ENCODE measurements at regions not wholly inside any gene's neighbourhood (a gene's known extent, or its start where the extent isn't known, plus 50 kb on each side); places are given as distances from the start of the nearest gene placed in this dataset.

GRCh38 chr10:60518745-60519144 lies 129.1 kb upstream of the ANK3 start:
- no peak for DNase-seq (ENCODE audit: low spot score)
- H3K79me2 ChIP-seq (replicated peaks; ENCODE audit: insufficient read depth): no peaks in the 10 kb centered on the region
- H3K36me3 ChIP-seq (ENCODE audit: insufficient read depth): 0 out of 2 replicates have a peak, but pooled peaks cover 3% of the 10 kb centered on the region
- no peaks in the 10 kb centered on the region for H3K9me2 ChIP-seq (ENCODE audit: insufficient read depth)
- H4K20me1 ChIP-seq (replicated peaks; ENCODE audit: insufficient read depth): no peaks in the 10 kb centered on the region
- Mint-ChIP-seq H3K27me3 (ENCODE audit: insufficient read depth, low read depth, poor library complexity) (no peaks in the 10 kb centered on the region), H3K36me3 (ENCODE audit: low read depth) (peaks cover 8% of the 10 kb centered on the region), H3K27ac (no peak overlapping the region), H3K9me3 (peaks cover 3% of the 10 kb centered on the region), H3K4me3 (no peak overlapping the region), H3K4me1 (peaks cover 41% of the 10 kb centered on the region)
- peaks cover 21% of the 10 kb centered on the region for H3K4me1 ChIP-seq (ENCODE audit: insufficient read depth)
- H3F3A ChIP-seq (replicated peaks; ENCODE audit: low read depth): no peaks in the 10 kb centered on the region
- no peak overlapping the region for H3K4me2 ChIP-seq
- no peak overlapping the region for H2AFZ ChIP-seq
- no peaks in the 10 kb centered on the region for H3K27me3 ChIP-seq (ENCODE audit: insufficient read depth)
- ATAC-seq: no peak
- H3K4me3 ChIP-seq: no peak overlapping the region
- H3K27ac ChIP-seq (ENCODE audit: low read depth): no peak overlapping the region
- TF ChIP-seq NANOG (IDR thresholded peaks at IDR 0.05; ENCODE audit: borderline replicate concordance) (no peak), EZH2phosphoT487 (IDR thresholded peaks at IDR 0.05; ENCODE audit: unreplicated experiment) (no peak), ZNF114 (CRISPR knock-in tag; IDR thresholded peaks at IDR 0.05) (no peak), EZH2 (IDR thresholded peaks at IDR 0.05; ENCODE audit: low read depth, unreplicated experiment) (no peak), POLR2AphosphoS5 (IDR thresholded peaks at IDR 0.05; ENCODE audit: low read depth) (no peak), ZNF462 (CRISPR knock-in tag; IDR thresholded peaks at IDR 0.05) (no peak), CREB1 (CRISPR knock-in tag; IDR thresholded peaks at IDR 0.05; ENCODE audit: low read depth) (no peak), ZNF331 (CRISPR knock-in tag; IDR thresholded peaks at IDR 0.05; ENCODE audit: low read depth) (no peak), REST (IDR thresholded peaks at IDR 0.05; ENCODE audit: unreplicated experiment) (no peak), ETS1 (IDR thresholded peaks at IDR 0.05) (no peak), JUNB (IDR thresholded peaks at IDR 0.05; ENCODE audit: unreplicated experiment) (no peak)

Data from GM23338 (cell line).